AG09309 (cell line): ENCODE measurements at regions not wholly inside any gene's neighbourhood (a gene's known extent, or its start where the extent isn't known, plus 50 kb on each side); places are given as distances from the start of the nearest gene placed in this dataset.

Source experiments
- DNase-seq: peaks from one replicate; pipeline ENCODE4 v3.0.0-alpha.2; 2010; ENCODE audit warnings: low read depth
- H3K4me3 ChIP-seq: 2 replicates; pipeline ENCODE4 v1.5.1; 2011; ENCODE audit warnings: mild to moderate bottlenecking, low read depth, low read length, moderate library complexity; ENCODE audit not compliant: control insufficient read depth
- CTCF ChIP-seq: IDR thresholded peaks from 2 replicates; pipeline ENCODE4 v1.5.1; 2011; ENCODE audit warnings: mild to moderate bottlenecking, low read depth, low read length, inconsistent platforms; ENCODE audit not compliant: insufficient read depth, control insufficient read depth; ENCODE audit errors: missing control alignments

GRCh38 chr4:151599863-151600262 lies 160.9 kb downstream of the GATB start:
- no peak overlapping the region for H3K4me3 ChIP-seq
- no peak for TF ChIP-seq CTCF
- DNase-seq, result no peak

GRCh38 chr4:151600432-151600831 lies 160.4 kb downstream of the GATB start:
- TF ChIP-seq CTCF, result no peak
- no peak for DNase-seq
- H3K4me3 ChIP-seq, result no peak overlapping the region

- no peak for TF ChIP-seq CTCF
Measured at GRCh38 chr4:151603377-151603776, 157.4 kb downstream of the GATB start.

GRCh38 chr4:151604238-151604637 lies 156.6 kb downstream of the GATB start:
- no peak overlapping the region for H3K4me3 ChIP-seq
- peak; percentile 57 for TF ChIP-seq CTCF
- no peak for DNase-seq

More at GRCh38 chr4:151603377-151603776, 157.4 kb downstream of the GATB start:
- no peak overlapping the region for H3K4me3 ChIP-seq
- DNase-seq, result no peak

GRCh38 chr4:151605215-151605614 lies 155.6 kb downstream of the GATB start:
- no peak for TF ChIP-seq CTCF
- no peak overlapping the region for H3K4me3 ChIP-seq
- no peak for DNase-seq

- no peak for TF ChIP-seq CTCF
- no peak overlapping the region for H3K4me3 ChIP-seq
- no peak for DNase-seq
Measured at GRCh38 chr4:151606061-151606460, 154.7 kb downstream of the GATB start.

GRCh38 chr4:151610229-151610628 lies 150.6 kb downstream of the GATB start:
- no peak for DNase-seq
- H3K4me3 ChIP-seq, result no peak overlapping the region
- no peak for TF ChIP-seq CTCF
